HepG2 (cell line): ENCODE measurements at regions not wholly inside any gene's neighbourhood (a gene's known extent, or its start where the extent isn't known, plus 50 kb on each side); places are given as distances from the start of the nearest gene placed in this dataset.

Source experiments
- GABPB1 ChIP-seq: IDR thresholded peaks from 2 replicates; pipeline ENCODE4 v1.6.1; 2016; ENCODE audit warnings: mild to moderate bottlenecking, missing genetic modification reagents, moderate library complexity, missing compliant biosample characterization
- MBNL3 ChIP-seq: fragments of 250-450 bp; sonication (Bioruptor Pico); conservative IDR thresholded peaks from 2 replicates; pipeline ENCODE4 v1.8.0; 2022; ENCODE audit warnings: mild to moderate bottlenecking, inconsistent platforms
- MXI1 ChIP-seq: IDR thresholded peaks from 3 replicates; pipeline ENCODE4 v1.6.1; 2012; ENCODE audit warnings: low read depth, low read length, inconsistent platforms, borderline replicate concordance
- PITX1 ChIP-seq: sonication (generic); formaldehyde crosslinking; IDR thresholded peaks from 2 replicates; pipeline ENCODE4 v1.5.1; 2020; ENCODE audit warnings: mild to moderate bottlenecking, missing genetic modification reagents
- PTBP1 ChIP-seq: fragments of 200-400 bp; formaldehyde crosslinking; IDR thresholded peaks from 2 replicates; pipeline ENCODE4 v1.6.1; 2018; ENCODE audit warnings: low read length, low read depth; ENCODE audit not compliant: poor library complexity, severe bottlenecking
- ZNF24 ChIP-seq: fragments of 450-650 bp; IDR thresholded peaks from 2 replicates; pipeline ENCODE4 v1.6.1; 2017; ENCODE audit warnings: antibody characterized with exemption, mild to moderate bottlenecking
- ZNF382 ChIP-seq: sonication (generic); formaldehyde crosslinking; IDR thresholded peaks from 2 replicates; pipeline ENCODE4 v1.5.0; 2020; ENCODE audit warnings: missing genetic modification reagents, mild to moderate bottlenecking, borderline replicate concordance
- ZNF749 ChIP-seq: sonication (generic); formaldehyde crosslinking; IDR thresholded peaks from 2 replicates; pipeline ENCODE4 v1.8.0; 2022; ENCODE audit warnings: mild to moderate bottlenecking, missing genetic modification reagents, moderate library complexity, borderline replicate concordance
- ZSCAN31 ChIP-seq: sonication (generic); formaldehyde crosslinking; IDR thresholded peaks from 2 replicates; pipeline ENCODE4 v1.5.0; 2020; ENCODE audit warnings: low read depth, mild to moderate bottlenecking, missing genetic modification reagents
- TF ChIP-seq, protein P1 (sequence below): IDR thresholded peaks from 2 replicates; pipeline ENCODE4 v1.6.1; 2016; ENCODE audit warnings: missing compliant biosample characterization, missing genetic modification reagents, borderline replicate concordance
- TF ChIP-seq, protein P2 (sequence below): sonication (generic); formaldehyde crosslinking; IDR thresholded peaks from 2 replicates; pipeline ENCODE4 v1.5.0; 2020; ENCODE audit warnings: mild to moderate bottlenecking, missing genetic modification reagents
- TF ChIP-seq, protein P3 (sequence below): sonication (generic); formaldehyde crosslinking; IDR thresholded peaks from 2 replicates; pipeline ENCODE4 v1.4.0; 2020; ENCODE audit warnings: missing genetic modification reagents
- TF ChIP-seq, protein P4 (sequence below): sonication (generic); formaldehyde crosslinking; IDR thresholded peaks from 2 replicates; pipeline ENCODE4 v1.5.0; 2020; ENCODE audit warnings: mild to moderate bottlenecking, missing genetic modification reagents, moderate library complexity

DNA sequence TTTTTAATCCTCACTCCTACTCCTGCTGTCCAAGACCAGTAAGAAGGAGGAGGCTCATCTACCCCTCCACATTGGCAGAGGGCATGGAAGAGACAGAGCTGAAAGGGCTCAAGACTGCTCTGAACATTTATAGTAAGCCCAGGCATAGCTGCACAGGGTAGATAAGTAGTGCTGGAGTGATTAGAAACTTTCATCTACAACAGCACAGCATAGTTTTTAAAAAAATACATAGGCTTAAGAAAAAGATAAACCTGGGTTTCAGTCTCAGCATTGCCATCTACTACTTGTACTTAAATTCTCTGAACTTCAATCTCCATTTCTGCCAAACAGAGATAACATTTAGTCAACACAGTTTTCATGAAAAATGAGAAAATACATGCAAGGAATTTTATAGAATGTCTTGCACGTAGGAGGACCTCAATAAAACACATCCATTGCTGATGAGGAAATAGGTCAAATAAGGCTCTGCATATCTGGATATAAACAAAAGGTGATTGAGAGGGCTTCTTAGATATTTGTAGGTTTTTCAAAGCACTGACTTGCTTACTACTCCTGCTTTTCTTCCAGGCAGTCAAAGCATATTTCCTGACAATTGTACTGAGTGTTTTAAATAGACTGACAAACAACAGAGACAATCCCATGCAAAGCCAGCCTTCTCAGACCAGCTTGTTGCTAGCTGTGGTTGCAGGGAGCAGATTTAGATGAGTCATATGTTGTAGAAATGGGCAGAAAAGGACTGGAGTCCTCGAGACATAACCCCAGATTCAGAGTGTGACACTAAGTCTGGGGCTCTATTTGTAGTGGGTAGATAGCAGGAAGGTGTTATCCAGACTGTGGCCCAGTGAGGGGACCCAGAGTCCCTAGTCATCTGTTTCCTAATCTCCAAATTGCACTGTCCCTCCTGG is 107.4 kb upstream of the TAB2 start:
- no peak for TF ChIP-seq ZSCAN31 (CRISPR knock-in tag)
- no peak for TF ChIP-seq PITX1 (CRISPR knock-in tag)
- TF ChIP-seq, protein P1, sequence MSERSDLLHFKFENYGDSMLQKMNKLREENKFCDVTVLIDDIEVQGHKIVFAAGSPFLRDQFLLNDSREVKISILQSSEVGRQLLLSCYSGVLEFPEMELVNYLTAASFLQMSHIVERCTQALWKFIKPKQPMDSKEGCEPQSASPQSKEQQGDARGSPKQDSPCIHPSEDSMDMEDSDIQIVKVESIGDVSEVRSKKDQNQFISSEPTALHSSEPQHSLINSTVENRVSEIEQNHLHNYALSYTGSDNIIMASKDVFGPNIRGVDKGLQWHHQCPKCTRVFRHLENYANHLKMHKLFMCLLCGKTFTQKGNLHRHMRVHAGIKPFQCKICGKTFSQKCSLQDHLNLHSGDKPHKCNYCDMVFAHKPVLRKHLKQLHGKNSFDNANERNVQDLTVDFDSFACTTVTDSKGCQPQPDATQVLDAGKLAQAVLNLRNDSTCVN: no peak
- TF ChIP-seq, protein P2, sequence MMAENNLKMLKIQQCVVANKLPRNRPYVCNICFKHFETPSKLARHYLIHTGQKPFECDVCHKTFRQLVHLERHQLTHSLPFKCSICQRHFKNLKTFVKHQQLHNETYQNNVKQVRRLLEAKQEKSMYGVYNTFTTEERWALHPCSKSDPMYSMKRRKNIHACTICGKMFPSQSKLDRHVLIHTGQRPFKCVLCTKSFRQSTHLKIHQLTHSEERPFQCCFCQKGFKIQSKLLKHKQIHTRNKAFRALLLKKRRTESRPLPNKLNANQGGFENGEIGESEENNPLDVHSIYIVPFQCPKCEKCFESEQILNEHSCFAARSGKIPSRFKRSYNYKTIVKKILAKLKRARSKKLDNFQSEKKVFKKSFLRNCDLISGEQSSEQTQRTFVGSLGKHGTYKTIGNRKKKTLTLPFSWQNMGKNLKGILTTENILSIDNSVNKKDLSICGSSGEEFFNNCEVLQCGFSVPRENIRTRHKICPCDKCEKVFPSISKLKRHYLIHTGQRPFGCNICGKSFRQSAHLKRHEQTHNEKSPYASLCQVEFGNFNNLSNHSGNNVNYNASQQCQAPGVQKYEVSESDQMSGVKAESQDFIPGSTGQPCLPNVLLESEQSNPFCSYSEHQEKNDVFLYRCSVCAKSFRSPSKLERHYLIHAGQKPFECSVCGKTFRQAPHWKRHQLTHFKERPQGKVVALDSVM (CRISPR knock-in tag): no peak
- TF ChIP-seq, protein P3, sequence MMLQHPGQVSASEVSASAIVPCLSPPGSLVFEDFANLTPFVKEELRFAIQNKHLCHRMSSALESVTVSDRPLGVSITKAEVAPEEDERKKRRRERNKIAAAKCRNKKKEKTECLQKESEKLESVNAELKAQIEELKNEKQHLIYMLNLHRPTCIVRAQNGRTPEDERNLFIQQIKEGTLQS (CRISPR knock-in tag): no peak
- no peak for TF ChIP-seq ZNF382 (CRISPR knock-in tag)
- TF ChIP-seq, protein P4, sequence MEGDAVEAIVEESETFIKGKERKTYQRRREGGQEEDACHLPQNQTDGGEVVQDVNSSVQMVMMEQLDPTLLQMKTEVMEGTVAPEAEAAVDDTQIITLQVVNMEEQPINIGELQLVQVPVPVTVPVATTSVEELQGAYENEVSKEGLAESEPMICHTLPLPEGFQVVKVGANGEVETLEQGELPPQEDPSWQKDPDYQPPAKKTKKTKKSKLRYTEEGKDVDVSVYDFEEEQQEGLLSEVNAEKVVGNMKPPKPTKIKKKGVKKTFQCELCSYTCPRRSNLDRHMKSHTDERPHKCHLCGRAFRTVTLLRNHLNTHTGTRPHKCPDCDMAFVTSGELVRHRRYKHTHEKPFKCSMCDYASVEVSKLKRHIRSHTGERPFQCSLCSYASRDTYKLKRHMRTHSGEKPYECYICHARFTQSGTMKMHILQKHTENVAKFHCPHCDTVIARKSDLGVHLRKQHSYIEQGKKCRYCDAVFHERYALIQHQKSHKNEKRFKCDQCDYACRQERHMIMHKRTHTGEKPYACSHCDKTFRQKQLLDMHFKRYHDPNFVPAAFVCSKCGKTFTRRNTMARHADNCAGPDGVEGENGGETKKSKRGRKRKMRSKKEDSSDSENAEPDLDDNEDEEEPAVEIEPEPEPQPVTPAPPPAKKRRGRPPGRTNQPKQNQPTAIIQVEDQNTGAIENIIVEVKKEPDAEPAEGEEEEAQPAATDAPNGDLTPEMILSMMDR (CRISPR knock-in tag): no peak
- no peak for TF ChIP-seq ZNF24
- no peak for TF ChIP-seq GABPB1 (CRISPR knock-in tag)
- TF ChIP-seq ZNF749 (CRISPR knock-in tag): no peak
- no peak for TF ChIP-seq MXI1
- TF ChIP-seq MBNL3 (CRISPR knock-in tag): no peak
- no peak for TF ChIP-seq PTBP1
